ENCODE measurements at regions not wholly inside any gene's neighbourhood (a gene's known extent, or its start where the extent isn't known, plus 50 kb on each side); places are given as distances from the start of the nearest gene placed in this dataset.

GRCh38 chr12:47317175-47317915 is 237.6 kb upstream of the AMIGO2 start:
- H3K4me3 ChIP-seq = no peak overlapping the region
- WGBS, 3 donors = 66 to 75% (median 73%) methylated on average over 11 of the region's 11 CpGs
- no peak overlapping the region for H3K27ac ChIP-seq

GRCh38 chr12:47316609-47317049 is 236.9 kb upstream of the AMIGO2 start:
- Histone ChIP-seq H3K36me3 (no peaks in the 10 kb centered on the region), H3K4me1 (ENCODE audit: insufficient read depth) (peaks cover 4% of the 10 kb centered on the region), H3K9me3 (no peaks in the 10 kb centered on the region), H3K27ac (no peak overlapping the region), H3K4me3 (no peak overlapping the region), H3K27me3 (no peaks in the 10 kb centered on the region)
- WGBS, 3 donors = 4 to 16% (median 7%) methylated on average over 2 of the region's 2 CpGs
- TF ChIP-seq POLR2A (IDR thresholded peaks at IDR 0.05) = no peak
- no peak for TF ChIP-seq CTCF (IDR thresholded peaks at IDR 0.05)
- TF ChIP-seq EP300 (IDR thresholded peaks at IDR 0.05) = no peak
- no peak for DNase-seq
- intact Hi-C loops (cut with DNase I) = no loop called here

More at GRCh38 chr12:47317175-47317915, 237.6 kb upstream of the AMIGO2 start:
- H3K27me3 ChIP-seq = no peaks in the 10 kb centered on the region
- no peaks in the 10 kb centered on the region for H3K9me3 ChIP-seq
- H3K36me3 ChIP-seq = no peaks in the 10 kb centered on the region
- TF ChIP-seq POLR2A (IDR thresholded peaks at IDR 0.05) (no peak), CTCF (IDR thresholded peaks at IDR 0.05) (no peak), EP300 (IDR thresholded peaks at IDR 0.05) (no peak)
- DNase-seq = no peak
- intact Hi-C loops (cut with DNase I) = no loop called here
- peaks cover 4% of the 10 kb centered on the region for H3K4me1 ChIP-seq (ENCODE audit: insufficient read depth)

GRCh38 chr12:47314996-47315395 is 235.2 kb upstream of the AMIGO2 start:
- intact Hi-C loops (cut with DNase I) = no loop called here
- Histone ChIP-seq H3K36me3 (no peaks in the 10 kb centered on the region), H3K4me1 (ENCODE audit: insufficient read depth) (peaks cover 4% of the 10 kb centered on the region), H3K27me3 (no peaks in the 10 kb centered on the region), H3K27ac (no peak overlapping the region), H3K4me3 (no peak overlapping the region), H3K9me3 (no peaks in the 10 kb centered on the region)
- TF ChIP-seq POLR2A (IDR thresholded peaks at IDR 0.05) (no peak), CTCF (IDR thresholded peaks at IDR 0.05) (no peak), EP300 (IDR thresholded peaks at IDR 0.05) (no peak)
- WGBS, 3 donors = 92 to 95% (median 94%) methylated on average over 1 of the region's 1 CpG
- DNase-seq = no peak

GRCh38 chr12:47312808-47313426 is 233.2 kb upstream of the AMIGO2 start:
- H3K4me1 ChIP-seq (ENCODE audit: insufficient read depth) = peaks cover 4% of the 10 kb centered on the region
- no peak overlapping the region for H3K27ac ChIP-seq
- DNase-seq = no peak
- no peak overlapping the region for H3K4me3 ChIP-seq
- no peaks in the 10 kb centered on the region for H3K9me3 ChIP-seq
- no peak for TF ChIP-seq EP300 (IDR thresholded peaks at IDR 0.05)
- TF ChIP-seq POLR2A (IDR thresholded peaks at IDR 0.05) = no peak
- no peak for TF ChIP-seq CTCF (IDR thresholded peaks at IDR 0.05)
- 52 to 65% (median 63%) methylated on average over 3 of the region's 3 CpGs for WGBS, 3 donors
- H3K36me3 ChIP-seq = no peaks in the 10 kb centered on the region
- intact Hi-C loops (cut with DNase I) = no loop called here
- H3K27me3 ChIP-seq = no peaks in the 10 kb centered on the region
